ENCODE measurements at regions not wholly inside any gene's neighbourhood (a gene's known extent, or its start where the extent isn't known, plus 50 kb on each side); places are given as distances from the start of the nearest gene placed in this dataset.

GRCh38 chr12:42987216-42987650 lies 397.7 kb upstream of the PRICKLE1 start:
- TF ChIP-seq POLR2A (IDR thresholded peaks at IDR 0.05) = no peak
- TF ChIP-seq, protein P1, sequence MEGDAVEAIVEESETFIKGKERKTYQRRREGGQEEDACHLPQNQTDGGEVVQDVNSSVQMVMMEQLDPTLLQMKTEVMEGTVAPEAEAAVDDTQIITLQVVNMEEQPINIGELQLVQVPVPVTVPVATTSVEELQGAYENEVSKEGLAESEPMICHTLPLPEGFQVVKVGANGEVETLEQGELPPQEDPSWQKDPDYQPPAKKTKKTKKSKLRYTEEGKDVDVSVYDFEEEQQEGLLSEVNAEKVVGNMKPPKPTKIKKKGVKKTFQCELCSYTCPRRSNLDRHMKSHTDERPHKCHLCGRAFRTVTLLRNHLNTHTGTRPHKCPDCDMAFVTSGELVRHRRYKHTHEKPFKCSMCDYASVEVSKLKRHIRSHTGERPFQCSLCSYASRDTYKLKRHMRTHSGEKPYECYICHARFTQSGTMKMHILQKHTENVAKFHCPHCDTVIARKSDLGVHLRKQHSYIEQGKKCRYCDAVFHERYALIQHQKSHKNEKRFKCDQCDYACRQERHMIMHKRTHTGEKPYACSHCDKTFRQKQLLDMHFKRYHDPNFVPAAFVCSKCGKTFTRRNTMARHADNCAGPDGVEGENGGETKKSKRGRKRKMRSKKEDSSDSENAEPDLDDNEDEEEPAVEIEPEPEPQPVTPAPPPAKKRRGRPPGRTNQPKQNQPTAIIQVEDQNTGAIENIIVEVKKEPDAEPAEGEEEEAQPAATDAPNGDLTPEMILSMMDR (IDR thresholded peaks at IDR 0.05 in 4 of 5, conservative IDR thresholded peaks at IDR 0.05 in 1 of 5) = no peak
